Limb (tissue), 2 donors: ENCODE measurements at regions not wholly inside any gene's neighbourhood (a gene's known extent, or its start where the extent isn't known, plus 50 kb on each side); places are given as distances from the start of the nearest gene placed in this dataset.

Source experiments
- DNase-seq, 2 donors: peaks; one replicate each; pipeline ENCODE4 v3.0.0-alpha.2; 2016; ENCODE audit errors: extremely low spot score in 2 of 2

GRCh38 chr1:86296305-86297205 lies 99.6 kb downstream of the ODF2L start:
- no peak for DNase-seq

- DNase-seq = no peak
These were observed 106.4 kb downstream of the ODF2L start for GRCh38 chr1:86289746-86290145.

GRCh38 chr1:86289161-86289560 lies 107.0 kb downstream of the ODF2L start:
- DNase-seq = peak in 1 of 2 donors; percentile 66

GRCh38 chr1:86288586-86289147 lies 107.5 kb downstream of the ODF2L start:
- peak in 1 of 2 donors; percentile 63 for DNase-seq

- DNase-seq = no peak
These were observed 110.3 kb downstream of the ODF2L start for GRCh38 chr1:86285796-86286195.

GRCh38 chr1:86282611-86283010 lies 113.5 kb downstream of the ODF2L start:
- DNase-seq = no peak

- no peak for DNase-seq
These were observed 118.2 kb downstream of the ODF2L start for GRCh38 chr1:86277936-86278335.

- DNase-seq = peak in 1 of 2 donors; percentile 18
These were observed 116.5 kb upstream of the COL24A1 start for GRCh38 chr1:86273066-86273465.

- DNase-seq = no peak
These were observed 115.5 kb upstream of the COL24A1 start for GRCh38 chr1:86272083-86272482.

- DNase-seq = no peak
These were observed 114.5 kb upstream of the COL24A1 start for GRCh38 chr1:86271046-86271445.

- no peak for DNase-seq
These were observed 106.5 kb upstream of the COL24A1 start for GRCh38 chr1:86263101-86263500.

- DNase-seq = no peak
These were observed 103.9 kb upstream of the COL24A1 start for GRCh38 chr1:86260476-86260875.

GRCh38 chr1:86259390-86259789 lies 102.8 kb upstream of the COL24A1 start:
- no peak for DNase-seq

GRCh38 chr1:86258101-86258500 lies 101.5 kb upstream of the COL24A1 start:
- no peak for DNase-seq

GRCh38 chr1:86247597-86248279 lies 91.2 kb upstream of the COL24A1 start:
- DNase-seq = peak in 1 of 2 donors; percentile 34

- no peak for DNase-seq
These were observed 89.1 kb upstream of the COL24A1 start for GRCh38 chr1:86245566-86246190.

GRCh38 chr1:86239894-86240293 lies 83.3 kb upstream of the COL24A1 start:
- DNase-seq = no peak

GRCh38 chr1:86239490-86239889 lies 82.9 kb upstream of the COL24A1 start:
- DNase-seq = no peak

GRCh38 chr1:86238226-86238625 lies 81.7 kb upstream of the COL24A1 start:
- no peak for DNase-seq

- DNase-seq = no peak
These were observed 79.3 kb upstream of the COL24A1 start for GRCh38 chr1:86235852-86236251.

- no peak for DNase-seq
These were observed 76.8 kb upstream of the COL24A1 start for GRCh38 chr1:86233403-86233802.

GRCh38 chr1:86231076-86231475 lies 74.5 kb upstream of the COL24A1 start:
- DNase-seq = no peak
